SK-N-MC (cell line): ENCODE measurements at regions not wholly inside any gene's neighbourhood (a gene's known extent, or its start where the extent isn't known, plus 50 kb on each side); places are given as distances from the start of the nearest gene placed in this dataset.

Source experiments
- EZH2 ChIP-seq: fragments of 200-600 bp; sonication (generic); IDR thresholded peaks from one replicate; pipeline ENCODE4 v1.6.1; 2017; ENCODE audit warnings: antibody characterized with exemption
- FOXP2 ChIP-seq: optimal IDR thresholded peaks from 2 replicates; pipeline ENCODE3; 2011; ENCODE audit warnings: mild to moderate bottlenecking, moderate library complexity; ENCODE audit not compliant: insufficient read depth; ENCODE audit errors: extremely low read length, control extremely low read depth
- POLR2AphosphoS5 ChIP-seq: IDR thresholded peaks from 2 replicates; pipeline ENCODE4 v1.6.1; 2012; ENCODE audit warnings: mild to moderate bottlenecking, low read depth, low read length, borderline replicate concordance

GRCh38 chr18:68152770-68153169, 562.1 kb downstream of the TMX3 start:
- TF ChIP-seq POLR2AphosphoS5 = no peak
- no peak for TF ChIP-seq EZH2
- no peak for TF ChIP-seq FOXP2
